ENCODE measurements at regions not wholly inside any gene's neighbourhood (a gene's known extent, or its start where the extent isn't known, plus 50 kb on each side); places are given as distances from the start of the nearest gene placed in this dataset.

DNA sequence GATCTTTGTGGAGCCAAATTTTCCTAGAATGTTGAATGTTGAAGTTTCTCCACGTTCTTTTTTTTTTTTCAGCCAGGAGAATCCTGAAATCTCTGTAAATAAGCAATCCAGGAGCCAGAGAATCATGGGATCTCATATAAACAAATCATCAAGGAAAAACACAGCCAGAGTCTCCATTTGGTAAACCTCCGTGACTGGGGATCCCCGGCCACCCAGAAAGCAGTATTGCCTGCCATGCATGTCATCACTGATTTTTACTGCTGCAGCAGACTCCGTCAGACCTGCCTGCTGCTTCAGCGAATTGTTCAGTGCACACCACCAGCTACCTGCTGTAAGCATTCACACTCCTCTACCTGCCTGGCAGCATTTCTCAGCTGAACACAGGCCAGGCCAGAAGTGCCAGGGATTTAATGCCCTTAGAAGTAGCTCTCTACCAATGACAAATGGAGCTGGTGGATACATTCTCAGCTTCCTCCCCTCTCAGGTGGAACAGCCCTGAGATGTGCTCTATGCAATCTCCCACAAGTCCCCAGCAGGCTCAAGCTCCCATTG, 158.6 kb downstream of the CYLD start:
- TF ChIP-seq, protein P1, sequence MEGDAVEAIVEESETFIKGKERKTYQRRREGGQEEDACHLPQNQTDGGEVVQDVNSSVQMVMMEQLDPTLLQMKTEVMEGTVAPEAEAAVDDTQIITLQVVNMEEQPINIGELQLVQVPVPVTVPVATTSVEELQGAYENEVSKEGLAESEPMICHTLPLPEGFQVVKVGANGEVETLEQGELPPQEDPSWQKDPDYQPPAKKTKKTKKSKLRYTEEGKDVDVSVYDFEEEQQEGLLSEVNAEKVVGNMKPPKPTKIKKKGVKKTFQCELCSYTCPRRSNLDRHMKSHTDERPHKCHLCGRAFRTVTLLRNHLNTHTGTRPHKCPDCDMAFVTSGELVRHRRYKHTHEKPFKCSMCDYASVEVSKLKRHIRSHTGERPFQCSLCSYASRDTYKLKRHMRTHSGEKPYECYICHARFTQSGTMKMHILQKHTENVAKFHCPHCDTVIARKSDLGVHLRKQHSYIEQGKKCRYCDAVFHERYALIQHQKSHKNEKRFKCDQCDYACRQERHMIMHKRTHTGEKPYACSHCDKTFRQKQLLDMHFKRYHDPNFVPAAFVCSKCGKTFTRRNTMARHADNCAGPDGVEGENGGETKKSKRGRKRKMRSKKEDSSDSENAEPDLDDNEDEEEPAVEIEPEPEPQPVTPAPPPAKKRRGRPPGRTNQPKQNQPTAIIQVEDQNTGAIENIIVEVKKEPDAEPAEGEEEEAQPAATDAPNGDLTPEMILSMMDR (IDR thresholded peaks at IDR 0.05; ENCODE audit: extremely low read depth in 1 of 2, insufficient read depth in 1 of 2, low read depth in 1 of 2, low read length in 2 of 2) = no peak
- TF ChIP-seq POLR2A (IDR thresholded peaks at IDR 0.05; ENCODE audit: low read depth, low read length) (no peak), FOS (IDR thresholded peaks at IDR 0.05; ENCODE audit: borderline replicate concordance, insufficient read depth, low read length) (no peak), EZH2 (IDR thresholded peaks at IDR 0.05; ENCODE audit: borderline replicate concordance, low read depth, low read length, severe bottlenecking) (no peak), POLR2AphosphoS5 (IDR thresholded peaks at IDR 0.05; ENCODE audit: insufficient read depth, low read depth, low read length) (no peak), MYC (IDR thresholded peaks at IDR 0.05; ENCODE audit: low read depth, low read length) (no peak)
- TF ChIP-seq, protein P2, sequence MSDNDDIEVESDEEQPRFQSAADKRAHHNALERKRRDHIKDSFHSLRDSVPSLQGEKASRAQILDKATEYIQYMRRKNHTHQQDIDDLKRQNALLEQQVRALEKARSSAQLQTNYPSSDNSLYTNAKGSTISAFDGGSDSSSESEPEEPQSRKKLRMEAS (IDR thresholded peaks at IDR 0.05; ENCODE audit: insufficient read depth, insufficient read length) = no peak

Measured in endothelial cell of umbilical vein (primary cell).